Mucosa of rectum (tissue), 2 donors: ENCODE measurements at regions not wholly inside any gene's neighbourhood (a gene's known extent, or its start where the extent isn't known, plus 50 kb on each side); places are given as distances from the start of the nearest gene placed in this dataset.

Source experiments
- H3K27ac ChIP-seq, 2 donors: one replicate each; pipeline ENCODE4 v1.7.0; 2013; ENCODE audit warnings: inconsistent platforms in 2 of 2, low read depth in 2 of 2, low read length in 2 of 2
- H3K27me3 ChIP-seq, 2 donors: one replicate each; pipeline ENCODE4 v1.7.0; 2013; ENCODE audit warnings: low read length in 2 of 2; ENCODE audit not compliant: control insufficient read depth in 2 of 2, insufficient read depth in 2 of 2
- H3K36me3 ChIP-seq, 2 donors: one replicate each; pipeline ENCODE4 v1.7.0; 2013; ENCODE audit warnings: low read length in 2 of 2; ENCODE audit not compliant: control insufficient read depth in 2 of 2, insufficient read depth in 2 of 2
- H3K4me1 ChIP-seq, 2 donors: one replicate each; pipeline ENCODE4 v1.7.0; 2013; ENCODE audit warnings: low read length in 2 of 2, mild to moderate bottlenecking in 1 of 2; ENCODE audit not compliant: control insufficient read depth in 2 of 2, insufficient read depth in 2 of 2
- H3K4me3 ChIP-seq, 2 donors: one replicate each; pipeline ENCODE4 v1.7.0; 2013; ENCODE audit warnings: low read length in 2 of 2
- H3K9ac ChIP-seq, 2 donors: one replicate each; pipeline ENCODE4 v1.7.0; 2013; ENCODE audit warnings: low read length in 2 of 2, low read depth in 1 of 2, mild to moderate bottlenecking in 1 of 2
- H3K9me3 ChIP-seq, 2 donors: one replicate each; pipeline ENCODE4 v1.7.0; 2013; ENCODE audit warnings: low read length in 2 of 2; ENCODE audit not compliant: control insufficient read depth in 2 of 2
- donor health status: healthy.
- donor health status: Normal muscosa, but diverticular disease.

DNA sequence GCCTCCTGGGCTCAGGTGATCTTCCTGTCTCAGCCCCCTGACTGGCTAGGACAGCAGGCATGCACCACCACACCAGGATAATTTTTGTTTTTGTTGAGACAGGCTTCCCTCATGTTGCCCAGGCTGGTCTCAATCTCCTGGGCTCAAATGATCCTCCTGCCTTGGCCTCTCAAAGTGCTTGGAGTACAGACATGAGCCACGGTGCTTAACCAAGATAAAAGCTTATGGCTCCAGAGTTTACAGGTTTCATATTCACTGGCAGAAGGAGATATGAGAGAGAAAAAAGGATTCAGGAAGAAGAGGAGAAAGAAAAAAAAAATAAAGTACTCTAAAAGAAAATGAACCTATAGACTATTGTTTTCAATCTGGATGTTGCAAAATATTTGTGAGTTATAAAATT, 748.8 kb upstream of the NCAM2 start:
- Histone ChIP-seq H3K27me3 (no peaks in the 10 kb centered on the region), H3K4me1 (no peaks in the 10 kb centered on the region), H3K9ac (no peak overlapping the region), H3K27ac (no peak overlapping the region), H3K9me3 (no peaks in the 10 kb centered on the region), H3K36me3 (no peaks in the 10 kb centered on the region), H3K4me3 (no peak overlapping the region)

- Histone ChIP-seq H3K4me3 (no peak overlapping the region), H3K9ac (no peak overlapping the region), H3K27me3 (no peaks in the 10 kb centered on the region), H3K4me1 (no peaks in the 10 kb centered on the region), H3K36me3 (no peaks in the 10 kb centered on the region), H3K9me3 (no peaks in the 10 kb centered on the region), H3K27ac (no peak overlapping the region)
Measured at GRCh38 chr21:20250337-20250736, 747.9 kb upstream of the NCAM2 start.

- H3K9ac ChIP-seq = no peak overlapping the region
- no peak overlapping the region for H3K4me3 ChIP-seq
- no peak overlapping the region for H3K27ac ChIP-seq
- H3K9me3 ChIP-seq = no peaks in the 10 kb centered on the region
- no peaks in the 10 kb centered on the region for H3K27me3 ChIP-seq
- H3K4me1 ChIP-seq = no peaks in the 10 kb centered on the region
- no peaks in the 10 kb centered on the region for H3K36me3 ChIP-seq
Measured at GRCh38 chr21:20253261-20253660, 744.9 kb upstream of the NCAM2 start.

DNA sequence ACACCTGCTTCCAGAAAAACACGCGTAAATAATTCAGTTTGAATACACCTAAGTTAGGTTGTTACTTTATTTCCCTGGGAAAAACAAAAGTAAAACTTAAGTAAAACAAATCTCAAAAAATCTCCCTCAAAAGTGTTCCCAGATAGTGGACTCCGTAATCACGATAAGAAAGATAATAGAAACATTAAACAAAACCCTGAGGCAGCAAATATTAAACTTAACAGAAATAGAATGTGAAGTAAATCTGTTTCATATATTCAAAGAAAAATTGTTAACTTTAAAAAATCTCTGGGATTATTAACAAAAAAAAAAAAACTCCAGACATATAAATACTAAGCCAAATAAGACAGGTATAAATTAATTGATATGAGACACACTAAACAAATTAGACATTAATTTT, 743.2 kb upstream of the NCAM2 start:
- Histone ChIP-seq H3K4me3 (no peak overlapping the region), H3K9me3 (no peaks in the 10 kb centered on the region), H3K9ac (no peak overlapping the region), H3K27me3 (no peaks in the 10 kb centered on the region), H3K4me1 (no peaks in the 10 kb centered on the region), H3K27ac (no peak overlapping the region), H3K36me3 (no peaks in the 10 kb centered on the region)

GRCh38 chr21:20257052-20257740, 741.0 kb upstream of the NCAM2 start:
- no peaks in the 10 kb centered on the region for H3K36me3 ChIP-seq
- H3K9me3 ChIP-seq = no peaks in the 10 kb centered on the region
- no peak overlapping the region for H3K27ac ChIP-seq
- no peak overlapping the region for H3K4me3 ChIP-seq
- no peaks in the 10 kb centered on the region for H3K27me3 ChIP-seq
- no peak overlapping the region for H3K9ac ChIP-seq
- no peaks in the 10 kb centered on the region for H3K4me1 ChIP-seq

- Histone ChIP-seq H3K9me3 (no peaks in the 10 kb centered on the region), H3K4me3 (no peak overlapping the region), H3K27ac (no peak overlapping the region), H3K4me1 (no peaks in the 10 kb centered on the region), H3K36me3 (no peaks in the 10 kb centered on the region), H3K9ac (no peak overlapping the region), H3K27me3 (no peaks in the 10 kb centered on the region)
Measured at GRCh38 chr21:20258542-20258941, 739.7 kb upstream of the NCAM2 start.

DNA sequence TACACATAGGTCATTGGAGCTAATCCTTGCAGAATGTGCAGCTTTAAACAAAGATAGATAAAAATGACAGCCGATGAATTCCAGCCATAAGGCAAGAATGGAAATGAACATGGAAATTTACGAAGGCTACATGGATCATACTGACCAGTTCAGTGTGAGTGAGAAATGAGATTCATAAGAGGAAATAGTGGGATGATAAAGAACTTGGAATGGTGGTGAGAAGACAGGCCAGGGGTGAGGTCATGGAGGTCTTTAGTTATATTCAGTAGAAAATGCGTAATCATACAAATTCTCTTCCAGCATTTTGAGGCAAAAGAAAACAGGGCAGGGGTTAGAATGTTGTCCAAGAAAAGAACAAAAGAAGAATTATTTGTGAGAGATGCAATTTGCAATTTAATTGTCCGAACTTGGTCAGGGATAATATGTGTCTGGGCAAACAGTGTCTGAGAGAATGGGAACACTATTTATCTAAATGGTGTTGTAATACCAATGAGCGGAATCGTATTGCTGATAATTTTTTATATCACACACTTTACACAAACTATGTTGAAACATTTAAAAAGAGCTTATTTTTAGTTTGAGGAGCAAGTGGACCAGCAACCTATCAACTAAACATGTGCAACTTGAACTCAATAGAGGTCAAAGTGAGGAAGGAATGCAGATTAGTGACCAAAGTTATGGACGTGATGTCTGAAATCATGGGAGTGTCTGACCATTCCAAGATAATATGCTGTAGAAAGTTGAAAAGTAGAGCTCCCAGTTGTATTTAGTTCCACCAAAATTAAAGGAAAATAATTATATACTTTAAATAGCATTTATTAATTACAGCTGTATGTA, 739.0 kb upstream of the NCAM2 start:
- no peaks in the 10 kb centered on the region for H3K9me3 ChIP-seq
- no peaks in the 10 kb centered on the region for H3K27me3 ChIP-seq
- no peak overlapping the region for H3K9ac ChIP-seq
- no peaks in the 10 kb centered on the region for H3K36me3 ChIP-seq
- H3K4me1 ChIP-seq = no peaks in the 10 kb centered on the region
- H3K27ac ChIP-seq = no peak overlapping the region
- H3K4me3 ChIP-seq = no peak overlapping the region

- no peaks in the 10 kb centered on the region for H3K4me1 ChIP-seq
- no peaks in the 10 kb centered on the region for H3K9me3 ChIP-seq
- no peak overlapping the region for H3K9ac ChIP-seq
- H3K4me3 ChIP-seq = no peak overlapping the region
- no peaks in the 10 kb centered on the region for H3K27me3 ChIP-seq
- H3K36me3 ChIP-seq = no peaks in the 10 kb centered on the region
- H3K27ac ChIP-seq = no peak overlapping the region
Measured at GRCh38 chr21:20260124-20260523, 738.1 kb upstream of the NCAM2 start.

DNA sequence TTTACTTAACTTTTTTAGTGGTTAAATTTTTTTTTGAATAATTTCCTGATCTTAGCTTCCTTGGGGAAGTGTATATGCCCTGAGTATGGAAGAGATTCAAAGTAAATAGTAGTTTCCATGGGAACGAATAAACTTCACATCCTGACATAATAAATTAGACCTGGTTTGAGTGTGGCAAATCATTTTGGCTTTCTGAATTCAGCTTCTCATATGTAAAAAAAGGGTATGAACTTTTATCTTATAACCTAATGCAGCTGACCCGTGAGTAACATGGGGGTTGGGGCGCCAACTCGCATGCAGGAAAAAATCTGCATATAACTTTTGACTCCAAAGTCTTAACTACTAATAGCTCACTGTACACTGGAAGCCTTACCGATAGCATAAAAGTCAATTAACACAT, 736.8 kb upstream of the NCAM2 start:
- no peaks in the 10 kb centered on the region for H3K9me3 ChIP-seq
- H3K36me3 ChIP-seq = no peaks in the 10 kb centered on the region
- no peaks in the 10 kb centered on the region for H3K27me3 ChIP-seq
- no peak overlapping the region for H3K27ac ChIP-seq
- no peak overlapping the region for H3K9ac ChIP-seq
- H3K4me3 ChIP-seq = no peak overlapping the region
- H3K4me1 ChIP-seq = no peaks in the 10 kb centered on the region

DNA sequence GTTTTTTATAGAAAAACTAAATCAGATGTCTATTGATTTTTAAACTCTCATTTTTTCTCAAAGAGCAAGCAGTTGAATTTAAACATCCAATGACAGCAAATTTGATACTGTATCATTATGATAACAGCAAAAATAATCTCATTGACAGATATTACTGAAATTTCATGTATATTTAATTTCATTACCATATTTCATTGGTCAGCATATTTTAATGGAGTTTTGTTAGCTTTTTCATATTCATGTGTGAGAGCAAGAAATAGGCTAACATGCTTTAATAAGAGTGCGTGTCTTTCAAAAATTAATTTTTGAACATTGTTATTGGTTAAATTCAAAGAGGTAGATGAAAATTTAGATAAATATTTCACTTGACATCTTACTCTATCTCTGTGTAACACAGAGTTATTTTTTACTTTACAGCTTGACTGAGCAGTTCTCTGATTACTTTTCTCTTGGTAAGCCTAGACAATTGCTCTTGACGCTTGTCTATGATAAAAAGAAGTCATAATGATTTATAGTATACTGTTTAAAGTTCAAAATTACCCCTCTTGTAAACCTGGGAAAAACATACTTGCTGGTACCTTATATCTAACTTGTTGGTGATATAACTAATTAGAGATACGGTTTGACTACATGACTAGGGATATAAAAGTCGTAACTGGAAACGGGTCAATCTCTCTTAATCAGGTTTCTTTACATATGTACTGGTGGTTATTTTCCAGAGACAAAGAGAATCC, 732.3 kb upstream of the NCAM2 start:
- Histone ChIP-seq H3K27me3 (no peaks in the 10 kb centered on the region), H3K9ac (no peak overlapping the region), H3K27ac (no peak overlapping the region), H3K36me3 (no peaks in the 10 kb centered on the region), H3K9me3 (peaks cover 0 to 2% of the 10 kb centered on the region in 2 donors), H3K4me3 (no peak overlapping the region), H3K4me1 (no peaks in the 10 kb centered on the region)
